ENCODE measurements at regions not wholly inside any gene's neighbourhood (a gene's known extent, or its start where the extent isn't known, plus 50 kb on each side); places are given as distances from the start of the nearest gene placed in this dataset.

DNA sequence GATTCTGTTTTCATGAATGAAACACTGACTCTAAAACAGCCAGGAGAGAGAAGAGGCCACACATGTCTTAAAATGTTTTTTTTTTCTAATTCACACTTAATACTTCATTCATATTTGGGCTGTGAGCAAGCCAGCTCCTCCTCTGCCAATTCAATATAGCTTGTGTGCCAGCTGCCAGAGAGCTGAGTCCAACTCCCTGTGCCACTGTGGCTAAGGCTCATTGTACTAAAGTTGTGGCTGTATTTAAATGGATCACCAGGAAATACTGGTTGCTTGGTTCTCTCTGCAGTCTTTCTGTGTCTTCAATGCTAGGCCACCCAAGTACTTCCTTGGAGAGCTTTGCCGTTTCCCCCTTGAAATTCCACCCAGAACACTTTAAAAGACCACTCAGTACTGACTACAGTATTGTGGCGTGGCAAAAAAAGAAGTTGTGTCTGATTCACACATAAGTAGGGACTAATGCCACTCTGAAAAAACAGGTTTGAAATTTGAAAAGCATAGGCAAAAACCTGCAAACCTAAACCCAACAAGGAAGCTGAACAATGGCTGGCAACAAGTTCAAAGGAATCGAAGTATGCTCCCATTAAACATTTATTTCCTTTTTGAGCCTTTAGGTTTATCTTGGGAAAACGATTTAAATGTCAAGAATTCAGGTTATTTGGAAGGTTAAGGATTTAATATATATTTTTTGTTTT, 524.7 kb downstream of the DIPK2A start:
- TF ChIP-seq, protein P1, sequence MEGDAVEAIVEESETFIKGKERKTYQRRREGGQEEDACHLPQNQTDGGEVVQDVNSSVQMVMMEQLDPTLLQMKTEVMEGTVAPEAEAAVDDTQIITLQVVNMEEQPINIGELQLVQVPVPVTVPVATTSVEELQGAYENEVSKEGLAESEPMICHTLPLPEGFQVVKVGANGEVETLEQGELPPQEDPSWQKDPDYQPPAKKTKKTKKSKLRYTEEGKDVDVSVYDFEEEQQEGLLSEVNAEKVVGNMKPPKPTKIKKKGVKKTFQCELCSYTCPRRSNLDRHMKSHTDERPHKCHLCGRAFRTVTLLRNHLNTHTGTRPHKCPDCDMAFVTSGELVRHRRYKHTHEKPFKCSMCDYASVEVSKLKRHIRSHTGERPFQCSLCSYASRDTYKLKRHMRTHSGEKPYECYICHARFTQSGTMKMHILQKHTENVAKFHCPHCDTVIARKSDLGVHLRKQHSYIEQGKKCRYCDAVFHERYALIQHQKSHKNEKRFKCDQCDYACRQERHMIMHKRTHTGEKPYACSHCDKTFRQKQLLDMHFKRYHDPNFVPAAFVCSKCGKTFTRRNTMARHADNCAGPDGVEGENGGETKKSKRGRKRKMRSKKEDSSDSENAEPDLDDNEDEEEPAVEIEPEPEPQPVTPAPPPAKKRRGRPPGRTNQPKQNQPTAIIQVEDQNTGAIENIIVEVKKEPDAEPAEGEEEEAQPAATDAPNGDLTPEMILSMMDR (IDR thresholded peaks at IDR 0.05): no peak
- TF ChIP-seq POLR2A (IDR thresholded peaks at IDR 0.05): no peak
- no peak for TF ChIP-seq EP300 (IDR thresholded peaks at IDR 0.05)

Data from tibial nerve (tissue), 4 donors.